H1 (cell line): ENCODE measurements at regions not wholly inside any gene's neighbourhood (a gene's known extent, or its start where the extent isn't known, plus 50 kb on each side); places are given as distances from the start of the nearest gene placed in this dataset.
A peak's percentile ranks its signal among the peaks of the same experiment; 100 is the strongest.

Experiments used
- CTCF ChIA-PET: fragments of 300-600 bp; sonication (Branson Sonifier 250); formaldehyde crosslinking; loops from one replicate; lab custom pipeline; 2021; ENCODE audit not compliant: partially characterized antibody; lab: Charles Lee
- POLR2A ChIA-PET: fragments of 300-600 bp; sonication (Branson Sonifier 250); formaldehyde crosslinking; loops from one replicate; lab custom pipeline; 2021; ENCODE audit warnings: inconsistent platforms; ENCODE audit not compliant: partially characterized antibody; lab: Charles Lee
- DNase-seq, 2 experiments: peaks; one replicate each; pipeline versions ENCODE4 v3.0.0 to v3.0.0-alpha.2; 2010 to 2022; ENCODE audit warnings: low spot score in 2 of 2, low read depth in 1 of 2, mixed read lengths in 1 of 2
- FAIRE-seq: peaks from 2 replicates; lab custom pipeline; 2011; peaks lifted over from hg19 to GRCh38; lab: Jason Lieb, UNC
- H2AFZ ChIP-seq: 2 replicates; pipeline ENCODE4 v1.8.1; 2012; ENCODE audit warnings: low read length, inconsistent platforms
- H2AK5ac ChIP-seq: 2 replicates; pipeline ENCODE4 v1.6.1; 2013; ENCODE audit warnings: low read depth, low read length
- H2BK120ac ChIP-seq: replicated peaks from 2 replicates; pipeline ENCODE3; 2013; ENCODE audit warnings: low read depth, low read length, inconsistent platforms
- H2BK12ac ChIP-seq: 2 replicates; pipeline ENCODE4 v1.6.1; 2013; ENCODE audit warnings: low read depth, low read length
- H2BK15ac ChIP-seq: 2 replicates; pipeline ENCODE4 v1.6.1; 2013; ENCODE audit warnings: low read length
- H2BK20ac ChIP-seq: 2 replicates; pipeline ENCODE4 v1.6.1; 2013; ENCODE audit warnings: low read length
- H2BK5ac ChIP-seq: 2 replicates; pipeline ENCODE4 v1.6.1; 2013; ENCODE audit warnings: low read depth, low read length
- H3K14ac ChIP-seq: 2 replicates; pipeline ENCODE4 v1.6.1; 2013; ENCODE audit warnings: inconsistent platforms; ENCODE audit not compliant: insufficient read length
- H3K18ac ChIP-seq: 2 replicates; pipeline ENCODE4 v1.6.1; 2013; ENCODE audit warnings: low read length; ENCODE audit errors: extremely low read depth
- H3K23ac ChIP-seq: 2 replicates; pipeline ENCODE4 v1.6.1; 2013; ENCODE audit warnings: inconsistent platforms; ENCODE audit not compliant: insufficient read length
- H3K23me2 ChIP-seq: 2 replicates; pipeline ENCODE4 v1.6.1; 2013; ENCODE audit warnings: low read depth, low read length
- H3K27ac ChIP-seq: 2 replicates; pipeline ENCODE4 v1.6.1; 2011; ENCODE audit warnings: low read depth, low read length, inconsistent platforms
- H3K27me3 ChIP-seq, 4 experiments: replicated peaks in 1 of 4; 1 replicate in 1 of 4; 2 replicates in 3 of 4; pipeline versions ENCODE4 v1.6.1 to v1.8.1; 2011 to 2013; ENCODE audit warnings: low read length in 3 of 4, mild to moderate bottlenecking in 3 of 4, inconsistent platforms in 2 of 4, mixed read lengths in 2 of 4, moderate library complexity in 1 of 4; ENCODE audit not compliant: control insufficient read depth in 3 of 4, insufficient read depth in 3 of 4; ENCODE audit errors: extremely low read depth in 1 of 4
- H3K36me3 ChIP-seq, 4 experiments: 2 replicates each; pipeline versions ENCODE4 v1.6.1 to v1.8.1; 2011 to 2013; ENCODE audit warnings: mild to moderate bottlenecking in 4 of 4, low read length in 3 of 4, moderate library complexity in 2 of 4, control low read depth in 1 of 4, inconsistent platforms in 1 of 4; ENCODE audit not compliant: insufficient read depth in 4 of 4, control insufficient read depth in 2 of 4
- H3K4ac ChIP-seq: replicated peaks from 2 replicates; pipeline ENCODE3; 2013; ENCODE audit warnings: low read length, low read depth, mixed read lengths, inconsistent platforms; ENCODE audit not compliant: insufficient read length
- H3K4me1 ChIP-seq, 4 experiments: replicated peaks in 1 of 4; 1 replicate in 1 of 4; 2 replicates in 3 of 4; pipeline versions ENCODE4 v1.6.1 to v1.8.1; 2011 to 2013; ENCODE audit warnings: low read length in 3 of 4, inconsistent platforms in 2 of 4, mixed read lengths in 1 of 4; ENCODE audit not compliant: insufficient read depth in 4 of 4, control insufficient read depth in 3 of 4
- H3K4me2 ChIP-seq, 2 experiments: 2 replicates each; pipeline versions ENCODE4 v1.6.1 to v1.8.1; 2011 to 2013; ENCODE audit warnings: low read depth in 2 of 2, low read length in 2 of 2, control low read depth in 1 of 2, inconsistent platforms in 1 of 2, mild to moderate bottlenecking in 1 of 2; ENCODE audit not compliant: insufficient read depth in 1 of 2
- H3K4me3 ChIP-seq, 4 experiments: fragments of 200-600, 300-600 bp in 1 of 4; sonication (generic), shearing (Covaris generic), sonication (Bioruptor Twin) in 1 of 4; 2 replicates each; pipeline versions ENCODE4 v1.5.1 to v1.8.1; 2011 to 2016; ENCODE audit warnings: low read length in 4 of 4, low read depth in 3 of 4, control low read depth in 2 of 4, inconsistent platforms in 2 of 4, mild to moderate bottlenecking in 2 of 4, mixed read lengths in 1 of 4, moderate library complexity in 1 of 4; ENCODE audit not compliant: insufficient read depth in 2 of 4; ENCODE audit errors: extremely low read depth in 1 of 4
- H3K56ac ChIP-seq: replicated peaks from 2 replicates; pipeline ENCODE3; 2013; ENCODE audit warnings: low read depth, mild to moderate bottlenecking, mixed read lengths, low read length, inconsistent platforms; ENCODE audit not compliant: insufficient read length
- H3K79me1 ChIP-seq: 2 replicates; pipeline ENCODE4 v1.6.1; 2013; ENCODE audit warnings: low read depth, low read length, control low read depth
- H3K79me2 ChIP-seq, 2 experiments: 2 replicates each; pipeline versions ENCODE4 v1.6.1 to v1.8.1; 2012 to 2013; ENCODE audit warnings: low read length in 2 of 2, mild to moderate bottlenecking in 2 of 2, inconsistent platforms in 1 of 2; ENCODE audit not compliant: insufficient read depth in 2 of 2, control insufficient read depth in 1 of 2
- H3K9ac ChIP-seq, 4 experiments: replicated peaks in 1 of 4; 1 replicate in 1 of 4; 2 replicates in 3 of 4; pipeline versions ENCODE4 v1.6.1 to v1.8.1; 2011 to 2013; ENCODE audit warnings: low read depth in 3 of 4, low read length in 3 of 4, control low read depth in 2 of 4, mild to moderate bottlenecking in 2 of 4, moderate library complexity in 2 of 4, inconsistent platforms in 1 of 4; ENCODE audit errors: extremely low read depth in 1 of 4
- H3K9me3 ChIP-seq, 2 experiments: 2 replicates each; pipeline versions ENCODE4 v1.6.1 to v1.8.1; 2012 to 2013; ENCODE audit warnings: mild to moderate bottlenecking in 2 of 2, moderate library complexity in 2 of 2, control low read depth in 1 of 2, inconsistent platforms in 1 of 2, low read depth in 1 of 2, low read length in 1 of 2, mixed read lengths in 1 of 2; ENCODE audit not compliant: insufficient read depth in 2 of 2
- H4K20me1 ChIP-seq, 2 experiments: replicated peaks in 1 of 2; 2 replicates each; pipeline versions ENCODE3 to v1.8.1; 2011 to 2013; ENCODE audit warnings: inconsistent platforms in 2 of 2, low read length in 2 of 2, mild to moderate bottlenecking in 1 of 2; ENCODE audit not compliant: insufficient read depth in 2 of 2, control insufficient read depth in 1 of 2
- H4K5ac ChIP-seq: 2 replicates; pipeline ENCODE4 v1.6.1; 2013; ENCODE audit warnings: low read length, low read depth, mixed read lengths, inconsistent platforms; ENCODE audit not compliant: insufficient read length
- H4K8ac ChIP-seq: 2 replicates; pipeline ENCODE4 v1.8.0; 2013; ENCODE audit warnings: mild to moderate bottlenecking, moderate library complexity, low read length, inconsistent platforms; ENCODE audit not compliant: insufficient read depth; ENCODE audit errors: extremely low read depth
- H4K91ac ChIP-seq: replicated peaks from 2 replicates; pipeline ENCODE3; 2013; ENCODE audit warnings: low read length, mixed read lengths, inconsistent platforms; ENCODE audit not compliant: insufficient read length
- JUN ChIP-seq: IDR thresholded peaks from 2 replicates; pipeline ENCODE4 v1.6.1; 2011; ENCODE audit warnings: low read depth, mild to moderate bottlenecking, improper control_type of control experiment, low read length
- WGBS, 2 experiments: shearing (Covaris generic) in 1 of 2; methylation state at CpG; one replicate each; pipeline versions ENCODE4 v1.1.6 to v1.1.7; 2013 to 2015; ENCODE audit warnings: low lambda C conversion rate in 2 of 2, mixed read lengths in 2 of 2, inconsistent platforms in 1 of 2, low coverage in 1 of 2, missing lambda C conversion rate in 1 of 2; ENCODE audit not compliant: insufficient replicate concordance in 2 of 2, insufficient coverage in 1 of 2, insufficient read length in 1 of 2; ENCODE audit errors: extremely low coverage in 1 of 2, missing lambda C conversion rate in 1 of 2; 5-methylcytosine and 5-hydroxymethylcytosine counted together

- Histone ChIP-seq H3K23ac (no peak overlapping the region), H3K79me1 (no peaks in the 10 kb centered on the region), H4K8ac (no peak overlapping the region), H2BK5ac (no peak overlapping the region), H3K79me2 (no peaks in the 10 kb centered on the region), H3K56ac (no peak overlapping the region), H3K18ac (no peak overlapping the region), H3K14ac (no peak overlapping the region), H3K4me2 (no peak overlapping the region), H3K23me2 (no peaks in the 10 kb centered on the region), H2AK5ac (no peak overlapping the region), H3K36me3 (no peaks in the 10 kb centered on the region), H4K91ac (no peak overlapping the region), H3K4me3 (no peak overlapping the region), H4K20me1 (no peaks in the 10 kb centered on the region), H4K5ac (no peak overlapping the region), H3K4me1 (no peaks in the 10 kb centered on the region), H3K27ac (no peak overlapping the region), H3K9ac (peak overlapping the region in 1 of 4 experiments; percentile 8; a peak in 1 of 7 replicates), H3K4ac (no peak overlapping the region), H2BK120ac (no peak overlapping the region), H2AFZ (peak overlapping the region; percentile 86), H3K27me3 (no peaks in the 10 kb centered on the region), H2BK15ac (no peak overlapping the region), H2BK20ac (no peak overlapping the region), H3K9me3 (no peaks in the 10 kb centered on the region), H2BK12ac (no peak overlapping the region)
- ChIA-PET CTCF (interaction anchor here (0.6 kb wide), 1 partner anchor 95 kb away, joined by 4 read pairs; no protein-coding TSS in a partner anchor), POLR2A (no interaction called here)
- WGBS, 2 experiments = 86% methylated on average over 4 of the region's 4 CpGs; no CpG with 5 or more reads in 1 of the 2 experiments
- no peak for DNase-seq
- no peak for FAIRE-seq
- no peak for TF ChIP-seq JUN
Observed at GRCh38 chr15:26091184-26091583, 228.1 kb upstream of the ATP10A start.
